ENCODE measurements at regions not wholly inside any gene's neighbourhood (a gene's known extent, or its start where the extent isn't known, plus 50 kb on each side); places are given as distances from the start of the nearest gene placed in this dataset.

DNA sequence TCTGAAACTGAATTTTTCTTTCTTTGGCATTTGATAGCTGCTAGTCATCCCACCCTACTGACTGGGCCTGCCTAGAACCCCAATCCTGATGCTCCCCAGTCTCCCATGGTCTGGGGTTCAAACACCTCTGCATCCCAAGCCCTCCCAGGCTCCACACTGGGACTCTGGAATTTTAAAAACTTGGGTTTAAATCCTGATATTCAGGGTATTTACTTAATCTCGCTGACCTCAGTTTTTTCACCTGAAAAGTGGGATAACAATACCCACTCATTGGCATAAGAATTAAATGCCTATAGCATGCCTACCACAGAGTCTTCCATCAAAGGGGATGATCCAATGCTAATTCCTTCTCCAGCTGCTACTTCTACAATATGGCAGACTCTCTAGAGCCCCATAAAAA, 264.4 kb downstream of the NPIPA8 start:
- no peaks in the 10 kb centered on the region for H3K36me3 ChIP-seq
- no peaks in the 10 kb centered on the region for H3K9me3 ChIP-seq
- no peak overlapping the region for H3K4me3 ChIP-seq
- H3K27me3 ChIP-seq = no peaks in the 10 kb centered on the region
- TF ChIP-seq, protein P1, sequence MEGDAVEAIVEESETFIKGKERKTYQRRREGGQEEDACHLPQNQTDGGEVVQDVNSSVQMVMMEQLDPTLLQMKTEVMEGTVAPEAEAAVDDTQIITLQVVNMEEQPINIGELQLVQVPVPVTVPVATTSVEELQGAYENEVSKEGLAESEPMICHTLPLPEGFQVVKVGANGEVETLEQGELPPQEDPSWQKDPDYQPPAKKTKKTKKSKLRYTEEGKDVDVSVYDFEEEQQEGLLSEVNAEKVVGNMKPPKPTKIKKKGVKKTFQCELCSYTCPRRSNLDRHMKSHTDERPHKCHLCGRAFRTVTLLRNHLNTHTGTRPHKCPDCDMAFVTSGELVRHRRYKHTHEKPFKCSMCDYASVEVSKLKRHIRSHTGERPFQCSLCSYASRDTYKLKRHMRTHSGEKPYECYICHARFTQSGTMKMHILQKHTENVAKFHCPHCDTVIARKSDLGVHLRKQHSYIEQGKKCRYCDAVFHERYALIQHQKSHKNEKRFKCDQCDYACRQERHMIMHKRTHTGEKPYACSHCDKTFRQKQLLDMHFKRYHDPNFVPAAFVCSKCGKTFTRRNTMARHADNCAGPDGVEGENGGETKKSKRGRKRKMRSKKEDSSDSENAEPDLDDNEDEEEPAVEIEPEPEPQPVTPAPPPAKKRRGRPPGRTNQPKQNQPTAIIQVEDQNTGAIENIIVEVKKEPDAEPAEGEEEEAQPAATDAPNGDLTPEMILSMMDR (IDR thresholded peaks at IDR 0.05) = no peak
- H3K27ac ChIP-seq = no peak overlapping the region
- intact Hi-C loops (cut with DNase I) = no loop called here
- no peak for DNase-seq (ENCODE audit: low spot score in 2 of 2)
- H3K4me1 ChIP-seq = no peaks in the 10 kb centered on the region

DNA sequence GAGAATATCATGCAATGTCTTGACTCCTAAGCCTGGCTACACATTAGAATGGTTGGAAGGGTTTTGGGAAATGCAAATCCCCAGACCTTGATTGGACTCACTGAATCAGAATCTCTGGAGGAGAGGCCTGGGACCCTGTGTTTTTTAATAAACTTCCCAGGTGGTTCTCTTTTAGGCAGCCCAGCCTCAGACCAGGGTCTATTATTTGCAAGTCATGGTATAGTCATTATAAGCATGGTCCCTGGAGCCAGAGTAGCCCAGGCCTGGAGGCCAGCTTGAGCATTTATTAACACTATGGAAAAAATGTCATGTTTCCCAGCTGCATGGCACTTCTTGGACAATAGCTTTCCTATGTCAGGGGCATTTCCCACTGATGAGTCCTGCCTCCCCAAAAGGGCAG, 266.9 kb downstream of the NPIPA8 start:
- TF ChIP-seq, protein P1 (IDR thresholded peaks at IDR 0.05) = no peak
- intact Hi-C loops (cut with DNase I) = no loop called here

DNA sequence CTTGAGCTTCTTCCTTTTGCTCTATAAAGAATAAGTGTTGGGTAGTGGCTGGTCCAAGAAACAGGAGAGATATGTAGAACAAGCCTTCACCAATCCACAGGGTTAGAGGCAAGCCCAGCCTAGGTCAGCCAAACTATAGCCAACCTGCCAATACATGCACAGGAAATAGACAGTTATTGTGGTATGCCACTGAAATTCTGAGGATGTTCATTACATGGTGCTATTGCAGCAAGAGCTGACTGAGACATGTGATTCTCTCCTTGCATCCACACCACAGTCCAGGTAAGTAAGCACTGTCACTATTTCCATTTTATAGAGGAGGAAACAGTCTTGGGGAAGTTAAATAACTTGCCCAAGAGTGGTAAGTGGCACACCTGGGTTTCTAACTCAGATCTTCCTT, 268.1 kb downstream of the NPIPA8 start:
- TF ChIP-seq, protein P1 (IDR thresholded peaks at IDR 0.05) = no peak
- no peaks in the 10 kb centered on the region for H3K27me3 ChIP-seq
- H3K4me3 ChIP-seq = no peak overlapping the region
- H3K4me1 ChIP-seq = no peaks in the 10 kb centered on the region
- no peaks in the 10 kb centered on the region for H3K36me3 ChIP-seq
- DNase-seq (ENCODE audit: low spot score in 2 of 2) = no peak
- intact Hi-C loops (cut with DNase I) = no loop called here
- H3K9me3 ChIP-seq = no peaks in the 10 kb centered on the region
- no peak overlapping the region for H3K27ac ChIP-seq

More for the DNA sequence above, 266.9 kb downstream of the NPIPA8 start:
- Histone ChIP-seq H3K27me3 (no peaks in the 10 kb centered on the region), H3K9me3 (no peaks in the 10 kb centered on the region), H3K4me3 (no peak overlapping the region), H3K4me1 (no peaks in the 10 kb centered on the region), H3K27ac (no peak overlapping the region), H3K36me3 (no peaks in the 10 kb centered on the region)
- DNase-seq (ENCODE audit: low spot score in 2 of 2) = no peak

DNA sequence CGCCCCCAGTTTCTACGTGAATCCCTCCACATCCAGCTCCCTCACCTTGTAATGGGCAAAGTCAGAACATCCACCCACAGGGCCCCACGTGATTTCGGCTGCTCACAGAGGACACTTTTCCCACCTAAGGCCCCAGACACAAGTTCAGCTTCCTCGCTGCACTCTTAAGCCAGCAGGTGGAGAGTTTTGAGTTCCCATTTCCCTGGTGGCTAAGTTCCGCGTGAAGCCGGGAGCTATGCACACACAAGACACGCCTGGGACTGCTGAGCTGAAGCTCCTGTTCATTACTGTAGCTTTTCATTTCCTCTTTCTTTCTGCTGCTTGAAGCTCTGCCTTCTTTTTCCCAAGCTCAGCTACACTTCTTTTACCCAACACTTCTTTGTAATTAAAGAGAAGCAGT, 273.8 kb downstream of the NPIPA8 start:
- no peak overlapping the region for H3K4me3 ChIP-seq
- intact Hi-C loops (cut with DNase I) = no loop called here
- H3K27me3 ChIP-seq = no peaks in the 10 kb centered on the region
- H3K36me3 ChIP-seq = no peaks in the 10 kb centered on the region
- H3K4me1 ChIP-seq = no peaks in the 10 kb centered on the region
- H3K27ac ChIP-seq = no peak overlapping the region
- no peaks in the 10 kb centered on the region for H3K9me3 ChIP-seq
- TF ChIP-seq, protein P1 (IDR thresholded peaks at IDR 0.05) = no peak
- no peak for DNase-seq (ENCODE audit: low spot score in 2 of 2)

DNA sequence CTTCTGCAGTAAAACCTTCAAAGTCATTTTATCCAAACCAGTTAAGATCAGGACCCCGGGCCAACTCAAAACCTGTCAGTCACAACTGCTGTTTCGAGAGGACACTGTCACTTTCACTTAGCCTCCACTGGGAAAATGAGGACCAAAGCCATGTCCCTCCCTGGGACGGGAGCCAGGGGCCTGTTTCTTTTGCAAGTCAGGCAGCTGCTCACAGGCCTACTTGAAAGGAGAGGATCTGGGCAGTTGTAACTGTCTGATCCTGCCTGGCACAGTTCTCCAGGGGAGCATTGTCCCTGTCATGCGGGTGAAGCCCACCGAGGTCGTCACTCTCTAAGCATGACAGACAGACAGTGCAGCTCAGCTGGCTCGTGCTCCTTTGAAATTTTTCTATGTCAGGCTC, 276.2 kb downstream of the NPIPA8 start:
- intact Hi-C loops (cut with DNase I) = no loop called here
- no peak overlapping the region for H3K4me3 ChIP-seq
- no peaks in the 10 kb centered on the region for H3K36me3 ChIP-seq
- H3K27ac ChIP-seq = no peak overlapping the region
- no peaks in the 10 kb centered on the region for H3K4me1 ChIP-seq
- DNase-seq (ENCODE audit: low spot score in 2 of 2) = no peak
- no peaks in the 10 kb centered on the region for H3K9me3 ChIP-seq
- H3K27me3 ChIP-seq = no peaks in the 10 kb centered on the region
- TF ChIP-seq, protein P1 (IDR thresholded peaks at IDR 0.05) = no peak

DNA sequence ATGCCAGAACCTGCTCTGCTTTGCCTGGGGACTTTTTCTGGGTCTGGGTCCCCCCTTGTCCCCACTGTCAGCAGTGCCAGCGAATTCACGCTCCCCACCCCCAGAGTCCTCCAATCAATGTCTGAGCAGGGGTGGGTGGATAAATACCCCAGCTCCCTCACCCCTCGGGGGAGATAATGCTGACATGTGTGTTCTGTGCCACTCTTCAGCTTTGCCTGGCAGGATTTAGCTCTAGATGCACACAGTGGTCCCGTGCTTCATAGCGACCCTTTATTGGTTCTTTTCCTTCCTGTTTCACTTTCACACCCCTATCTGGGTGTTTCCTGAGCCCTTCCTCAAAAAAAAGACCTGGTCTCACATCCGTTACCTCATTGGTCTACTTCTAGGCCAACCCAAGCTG, 277.0 kb downstream of the NPIPA8 start:
- Histone ChIP-seq H3K4me3 (no peak overlapping the region), H3K27me3 (no peaks in the 10 kb centered on the region), H3K9me3 (no peaks in the 10 kb centered on the region), H3K27ac (no peak overlapping the region), H3K4me1 (no peaks in the 10 kb centered on the region), H3K36me3 (no peaks in the 10 kb centered on the region)
- no peak for DNase-seq (ENCODE audit: low spot score in 2 of 2)
- intact Hi-C loops (cut with DNase I) = no loop called here
- TF ChIP-seq, protein P1 (IDR thresholded peaks at IDR 0.05) = no peak
